ENCODE measurements at regions not wholly inside any gene's neighbourhood (a gene's known extent, or its start where the extent isn't known, plus 50 kb on each side); places are given as distances from the start of the nearest gene placed in this dataset.
A peak's percentile ranks its signal among the peaks of the same experiment; 100 is the strongest.
"Not testable (repeated sequence)": the region's sequence is repeated elsewhere in the genome, so short reads cannot be mapped to it uniquely, and the experiment has no call there.

DNA sequence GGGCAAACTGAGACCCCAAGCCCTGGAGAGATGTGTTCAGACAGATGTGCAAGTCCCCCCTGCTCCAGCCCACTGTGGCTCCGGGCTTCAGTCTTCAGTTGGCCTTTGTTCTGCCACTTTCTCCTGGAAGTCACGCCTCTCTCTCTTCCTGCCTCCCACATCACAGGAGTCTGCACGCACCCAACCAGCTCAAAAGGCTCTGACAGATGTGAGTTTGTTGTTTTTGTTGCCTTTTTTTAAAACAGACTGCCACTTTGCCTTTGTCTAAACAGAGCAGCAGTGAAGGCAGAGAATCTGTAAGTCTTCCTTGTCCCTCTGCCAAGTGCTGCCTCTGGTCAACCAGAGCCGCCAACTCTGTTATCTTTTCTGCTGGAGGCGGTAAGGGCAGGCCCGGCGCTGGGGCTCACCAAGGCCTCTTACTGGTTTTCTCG lies 149.7 kb downstream of the TFAP2C start:
- Mint-ChIP-seq H3K9me3 (ENCODE audit: unreplicated experiment) (no peaks in the 10 kb centered on the region), H3K4me1 (ENCODE audit: insufficient read depth, unreplicated experiment) (peaks cover 19% of the 10 kb centered on the region), H3K27me3 (ENCODE audit: insufficient read depth, unreplicated experiment) (no peaks in the 10 kb centered on the region), H3K36me3 (ENCODE audit: insufficient read depth, unreplicated experiment) (no peaks in the 10 kb centered on the region), H3K27ac (ENCODE audit: low read depth, unreplicated experiment) (peak overlapping the region; percentile 18), H3K4me3 (ENCODE audit: unreplicated experiment) (no peak overlapping the region)
- TF ChIP-seq, protein P1, sequence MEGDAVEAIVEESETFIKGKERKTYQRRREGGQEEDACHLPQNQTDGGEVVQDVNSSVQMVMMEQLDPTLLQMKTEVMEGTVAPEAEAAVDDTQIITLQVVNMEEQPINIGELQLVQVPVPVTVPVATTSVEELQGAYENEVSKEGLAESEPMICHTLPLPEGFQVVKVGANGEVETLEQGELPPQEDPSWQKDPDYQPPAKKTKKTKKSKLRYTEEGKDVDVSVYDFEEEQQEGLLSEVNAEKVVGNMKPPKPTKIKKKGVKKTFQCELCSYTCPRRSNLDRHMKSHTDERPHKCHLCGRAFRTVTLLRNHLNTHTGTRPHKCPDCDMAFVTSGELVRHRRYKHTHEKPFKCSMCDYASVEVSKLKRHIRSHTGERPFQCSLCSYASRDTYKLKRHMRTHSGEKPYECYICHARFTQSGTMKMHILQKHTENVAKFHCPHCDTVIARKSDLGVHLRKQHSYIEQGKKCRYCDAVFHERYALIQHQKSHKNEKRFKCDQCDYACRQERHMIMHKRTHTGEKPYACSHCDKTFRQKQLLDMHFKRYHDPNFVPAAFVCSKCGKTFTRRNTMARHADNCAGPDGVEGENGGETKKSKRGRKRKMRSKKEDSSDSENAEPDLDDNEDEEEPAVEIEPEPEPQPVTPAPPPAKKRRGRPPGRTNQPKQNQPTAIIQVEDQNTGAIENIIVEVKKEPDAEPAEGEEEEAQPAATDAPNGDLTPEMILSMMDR (IDR thresholded peaks at IDR 0.05; ENCODE audit: unreplicated experiment): no peak
- CTCF ChIA-PET: interaction anchor here (0.7 kb wide), 1 partner anchor 228 kb away, joined by 3 read pairs; no protein-coding TSS in a partner anchor
- no TSS peak for BruUV-seq (replicated peaks)
- intact Hi-C loops (cut with micrococcal nuclease): no loop called here
- POLR2A ChIA-PET: interaction anchor here (1.3 kb wide), 1 partner anchor 10 kb away, joined by 4 read pairs; no protein-coding TSS in a partner anchor
- DNase-seq (ENCODE audit: unreplicated experiment): peak; percentile 32

DNA sequence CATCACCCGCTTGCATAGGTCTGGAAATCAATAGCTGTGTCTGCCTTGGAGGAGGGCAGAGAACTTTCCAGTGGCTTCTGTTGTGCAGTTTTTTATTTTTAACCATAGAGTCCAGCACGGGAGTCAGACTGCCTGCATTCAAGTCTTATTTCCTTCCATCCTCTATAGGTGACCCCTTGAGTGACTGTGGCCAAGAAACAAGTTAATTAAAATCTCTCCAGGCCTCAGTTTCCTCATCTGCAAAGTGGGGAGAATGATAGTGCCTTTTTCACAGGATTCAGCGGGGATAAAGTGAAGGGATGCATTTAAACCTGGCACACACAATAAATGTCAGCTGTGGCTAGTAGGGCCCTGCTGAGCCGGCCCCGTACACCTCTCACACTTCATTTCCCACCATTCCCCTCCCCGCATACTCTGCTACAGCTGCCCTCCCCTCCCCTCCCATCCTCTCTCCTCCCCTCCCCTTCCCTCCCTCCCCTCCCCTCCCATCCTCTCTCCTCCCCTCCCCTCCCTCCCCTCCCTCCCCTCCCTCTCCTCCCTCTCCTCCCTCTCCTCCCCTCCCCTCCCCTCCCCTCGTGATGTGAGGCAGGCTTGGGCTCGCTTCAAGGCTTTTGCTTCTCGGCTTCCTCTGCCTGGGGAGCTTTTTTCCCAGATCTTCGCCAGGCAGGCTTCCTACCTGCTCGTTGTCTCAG lies 150.5 kb downstream of the TFAP2C start:
- H3K27ac Mint-ChIP-seq (ENCODE audit: low read depth, unreplicated experiment): no peak overlapping the region
- H3K4me1 Mint-ChIP-seq (ENCODE audit: insufficient read depth, unreplicated experiment): peaks cover 24% of the 10 kb centered on the region
- BruUV-seq (replicated peaks): no TSS peak
- DNase-seq (ENCODE audit: unreplicated experiment): peak; percentile 45
- H3K9me3 Mint-ChIP-seq (ENCODE audit: unreplicated experiment): no peaks in the 10 kb centered on the region
- CTCF ChIA-PET: interaction anchor here (0.5 to 1.6 kb wide), 5 partner anchors 18 to 270 kb away, joined by 3 to 5 read pairs (median 4); no protein-coding TSS in a partner anchor
- H3K4me3 Mint-ChIP-seq (ENCODE audit: unreplicated experiment): no peak overlapping the region
- POLR2A ChIA-PET: interaction anchor here (1.3 kb wide), 1 partner anchor 9 kb away, joined by 3 read pairs; no protein-coding TSS in a partner anchor
- H3K27me3 Mint-ChIP-seq (ENCODE audit: insufficient read depth, unreplicated experiment): no peaks in the 10 kb centered on the region
- intact Hi-C loops (cut with micrococcal nuclease): loop anchor here (10.0 kb wide), 2 partner anchors 95 to 225 kb away; no protein-coding TSS in a partner anchor
- H3K36me3 Mint-ChIP-seq (ENCODE audit: insufficient read depth, unreplicated experiment): no peaks in the 10 kb centered on the region
- TF ChIP-seq, protein P1 (IDR thresholded peaks at IDR 0.05; ENCODE audit: unreplicated experiment): no peak

DNA sequence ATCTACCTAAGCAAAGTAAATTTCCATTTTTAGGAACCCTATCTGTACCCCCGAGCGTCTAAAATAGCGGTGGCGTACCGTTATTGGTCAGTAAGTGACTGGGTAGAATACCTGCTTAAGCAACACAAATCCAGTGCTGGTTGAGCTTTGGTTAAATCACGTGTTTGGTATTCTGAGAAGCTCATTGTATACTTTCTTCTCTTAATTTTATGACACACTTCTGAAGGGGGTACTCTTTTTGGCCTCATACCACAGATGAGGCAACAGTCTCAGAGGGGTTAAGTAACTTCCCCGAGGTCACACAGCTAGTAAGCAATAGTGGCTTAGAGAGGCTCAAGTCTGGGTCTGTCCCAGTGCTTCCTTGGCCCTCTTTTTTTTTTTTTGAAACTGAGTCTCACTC lies 151.2 kb downstream of the TFAP2C start:
- Mint-ChIP-seq H3K4me1 (ENCODE audit: insufficient read depth, unreplicated experiment) (peaks cover 27% of the 10 kb centered on the region), H3K36me3 (ENCODE audit: insufficient read depth, unreplicated experiment) (no peaks in the 10 kb centered on the region), H3K9me3 (ENCODE audit: unreplicated experiment) (no peaks in the 10 kb centered on the region), H3K4me3 (ENCODE audit: unreplicated experiment) (no peak overlapping the region), H3K27ac (ENCODE audit: low read depth, unreplicated experiment) (peak overlapping the region; percentile 66), H3K27me3 (ENCODE audit: insufficient read depth, unreplicated experiment) (no peaks in the 10 kb centered on the region)
- no TSS peak for BruUV-seq (replicated peaks)
- DNase-seq (ENCODE audit: unreplicated experiment): peak; percentile 34
- TF ChIP-seq, protein P1 (IDR thresholded peaks at IDR 0.05; ENCODE audit: unreplicated experiment): no peak
- intact Hi-C loops (cut with micrococcal nuclease): loop anchor here (10.0 kb wide), 2 partner anchors 95 to 225 kb away; no protein-coding TSS in a partner anchor
- ChIA-PET POLR2A (interaction anchor here (0.7 to 1.3 kb wide), 3 partner anchors 8 to 147 kb away, joined by 3 to 4 read pairs (median 4); no protein-coding TSS in a partner anchor), CTCF (interaction anchor here (0.5 to 1.6 kb wide), 4 partner anchors 19 to 194 kb away, joined by 3 to 5 read pairs (median 4); no protein-coding TSS in a partner anchor)

DNA sequence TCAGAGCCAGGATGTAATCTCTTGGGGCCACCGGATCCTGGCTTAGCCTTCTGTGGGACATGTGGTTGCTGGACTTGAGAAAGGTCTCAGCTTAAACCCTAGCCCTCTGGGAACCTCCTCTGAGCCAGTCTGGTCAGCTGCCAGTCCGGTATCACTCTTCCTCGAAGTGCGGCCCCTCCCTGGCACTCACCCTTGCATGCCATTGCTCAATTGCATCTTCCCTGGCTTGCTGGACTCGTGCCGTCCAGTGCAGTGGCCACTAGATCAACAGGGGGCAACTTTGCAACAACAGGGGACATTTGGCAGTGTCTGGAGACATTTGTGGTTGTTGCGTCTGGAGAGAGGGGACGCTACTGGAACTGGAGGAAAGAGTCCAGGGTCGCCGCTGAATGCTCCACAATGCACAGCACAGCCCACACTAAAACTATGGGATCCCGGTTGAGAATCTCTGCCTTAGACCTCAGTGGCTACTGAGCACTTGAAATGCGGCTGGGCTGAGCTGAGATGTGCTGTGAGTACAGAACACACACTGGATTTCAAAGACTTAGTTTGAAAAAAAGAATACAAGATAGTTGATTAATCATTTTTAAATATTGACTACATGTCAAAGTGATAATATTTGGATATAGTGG lies 152.1 kb downstream of the TFAP2C start:
- POLR2A ChIA-PET: interaction anchor here (0.7 to 1.1 kb wide), 2 partner anchors 83 to 148 kb away, joined by 4 read pairs; no protein-coding TSS in a partner anchor
- H3K27ac Mint-ChIP-seq (ENCODE audit: low read depth, unreplicated experiment): peak overlapping the region; percentile 66

DNA sequence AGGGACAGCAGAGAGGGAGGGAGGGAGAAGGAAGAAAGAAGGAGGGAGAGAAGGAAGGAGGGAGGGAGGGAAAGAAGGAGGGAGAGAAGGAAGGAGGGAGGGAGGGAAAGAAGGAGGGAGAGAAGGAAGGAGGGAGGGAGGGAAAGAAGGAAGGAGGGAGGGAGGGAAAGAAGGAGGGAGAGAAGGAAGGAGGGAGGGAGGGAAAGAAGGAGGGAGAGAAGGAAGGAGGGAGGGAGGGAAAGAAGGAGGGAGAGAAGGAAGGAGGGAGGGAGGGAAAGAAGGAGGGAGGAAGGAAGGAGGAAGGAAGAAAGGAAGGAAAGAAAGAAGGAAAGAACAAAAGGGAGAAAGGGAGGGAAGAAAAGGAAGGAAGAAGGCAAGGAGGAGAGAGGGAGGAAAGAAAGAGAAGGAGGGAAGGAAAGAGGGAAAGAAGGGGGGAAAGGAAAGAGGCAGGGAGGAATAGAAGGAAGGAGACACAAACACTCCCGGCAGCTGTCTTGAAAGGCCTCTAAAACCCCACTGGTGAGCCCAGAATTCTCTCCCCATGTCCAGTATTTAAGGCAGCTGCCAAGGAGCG lies 153.0 kb downstream of the TFAP2C start:
- not testable (repeated sequence) for H3K9me3 Mint-ChIP-seq (ENCODE audit: unreplicated experiment); H3K36me3 Mint-ChIP-seq (ENCODE audit: insufficient read depth, unreplicated experiment); DNase-seq (ENCODE audit: unreplicated experiment); BruUV-seq (replicated peaks); H3K4me3 Mint-ChIP-seq (ENCODE audit: unreplicated experiment); H3K27me3 Mint-ChIP-seq (ENCODE audit: insufficient read depth, unreplicated experiment)
- Mint-ChIP-seq H3K27ac (ENCODE audit: low read depth, unreplicated experiment) (peak overlapping the region; percentile 52), H3K4me1 (ENCODE audit: insufficient read depth, unreplicated experiment) (peaks cover 27% of the 10 kb centered on the region)
- CTCF ChIA-PET: interaction anchor here (0.7 to 1.1 kb wide), 3 partner anchors 76 to 209 kb away, joined by 3 to 5 read pairs (median 5); no protein-coding TSS in a partner anchor
- POLR2A ChIA-PET: interaction anchor here (1.3 kb wide), 1 partner anchor 150 kb away, joined by 3 read pairs; no protein-coding TSS in a partner anchor
- intact Hi-C loops (cut with micrococcal nuclease): loop anchor here (10.0 kb wide), 2 partner anchors 93 to 227 kb away; no protein-coding TSS in a partner anchor

More for the DNA sequence above, 152.1 kb downstream of the TFAP2C start:
- Mint-ChIP-seq H3K9me3 (ENCODE audit: unreplicated experiment) (no peaks in the 10 kb centered on the region), H3K36me3 (ENCODE audit: insufficient read depth, unreplicated experiment) (no peaks in the 10 kb centered on the region), H3K4me3 (ENCODE audit: unreplicated experiment) (no peak overlapping the region), H3K4me1 (ENCODE audit: insufficient read depth, unreplicated experiment) (peaks cover 27% of the 10 kb centered on the region), H3K27me3 (ENCODE audit: insufficient read depth, unreplicated experiment) (no peaks in the 10 kb centered on the region)
- intact Hi-C loops (cut with micrococcal nuclease): loop anchor here (10.0 kb wide), 2 partner anchors 94 to 226 kb away; no protein-coding TSS in a partner anchor
- no TSS peak for BruUV-seq (replicated peaks)
- peak; percentile 93 for DNase-seq (ENCODE audit: unreplicated experiment)
- TF ChIP-seq, protein P1 (IDR thresholded peaks at IDR 0.05; ENCODE audit: unreplicated experiment): no peak
- CTCF ChIA-PET: interaction anchor here (0.7 to 1.6 kb wide), 2 partner anchors 193 to 210 kb away, joined by 3 to 5 read pairs; no protein-coding TSS in a partner anchor
